IMR-90 (cell line): ENCODE measurements at regions not wholly inside any gene's neighbourhood (a gene's known extent, or its start where the extent isn't known, plus 50 kb on each side); places are given as distances from the start of the nearest gene placed in this dataset.
A peak's percentile ranks its signal among the peaks of the same experiment; 100 is the strongest.

Experiments
- ATAC-seq: fragments of 200-7000 bp; cut with Tn5 transposase; 2 replicates; pipeline ENCODE4 v1.9.1; 2020; ENCODE audit warnings: low read depth, mild to moderate bottlenecking, moderate library complexity
- BruUV-seq: library from RNA; stranded (reverse); fragments of 400-500 nt; replicated peaks from 2 replicates; lab custom pipeline; 2021; lab: Mats Ljungman, UMichigan
- CTCF ChIA-PET: fragments of 300-600 bp; formaldehyde crosslinking; extraction: SDS; loops from one replicate; lab custom pipeline; 2021; ENCODE audit warnings: antibody characterized with exemption; lab: Yijun Ruan, JAX
- POLR2A ChIA-PET: fragments of 300-600 bp; sonication (Branson Sonifier 250); formaldehyde crosslinking; loops from one replicate; lab custom pipeline; 2022; ENCODE audit warnings: antibody characterized with exemption; ENCODE audit not compliant: unreplicated experiment; lab: Charles Lee
- DNase-seq: peaks from one replicate; pipeline ENCODE4 v3.0.0; 2013
- H2AFZ ChIP-seq: replicated peaks from 2 replicates; pipeline ENCODE3; 2013; ENCODE audit warnings: low read length, mild to moderate bottlenecking; ENCODE audit not compliant: poor library complexity
- H2AK5ac ChIP-seq: 2 replicates; pipeline ENCODE4 v1.6.1; 2013; ENCODE audit warnings: low read depth, low read length, inconsistent platforms
- H2AK9ac ChIP-seq: replicated peaks from 2 replicates; pipeline ENCODE3; 2013; ENCODE audit warnings: mild to moderate bottlenecking, low read depth, low read length, moderate library complexity; ENCODE audit not compliant: poor library complexity
- H2BK120ac ChIP-seq: 2 replicates; pipeline ENCODE4 v1.6.1; 2013; ENCODE audit warnings: low read depth, low read length, inconsistent platforms
- H2BK15ac ChIP-seq: 3 replicates; pipeline ENCODE4 v1.6.1; 2013; ENCODE audit warnings: low read depth, low read length, inconsistent platforms
- H2BK20ac ChIP-seq: 2 replicates; pipeline ENCODE4 v1.6.1; 2013; ENCODE audit warnings: low read depth, mild to moderate bottlenecking, inconsistent platforms, low read length, moderate library complexity
- H2BK5ac ChIP-seq: 2 replicates; pipeline ENCODE4 v1.6.1; 2013; ENCODE audit warnings: mild to moderate bottlenecking, low read depth, low read length, inconsistent platforms; ENCODE audit not compliant: poor library complexity, severe bottlenecking
- H3K14ac ChIP-seq: replicated peaks from 2 replicates; pipeline ENCODE4 v1.6.1; 2013; ENCODE audit warnings: low read depth, low read length, inconsistent platforms
- H3K18ac ChIP-seq: 2 replicates; pipeline ENCODE4 v1.6.1; 2013; ENCODE audit warnings: low read depth, low read length, control low read depth
- H3K23ac ChIP-seq: 2 replicates; pipeline ENCODE4 v1.6.1; 2013; ENCODE audit warnings: low read depth, low read length, inconsistent platforms
- H3K27ac ChIP-seq: 2 replicates; pipeline ENCODE4 v1.5.1; 2013; ENCODE audit warnings: mild to moderate bottlenecking, control low read depth, low read length; ENCODE audit not compliant: insufficient read depth
- H3K27me3 ChIP-seq: 2 replicates; pipeline ENCODE4 v1.6.1; 2013; ENCODE audit warnings: low read length; ENCODE audit not compliant: control insufficient read depth, insufficient read depth
- H3K36me3 ChIP-seq: 2 replicates; pipeline ENCODE4 v1.6.1; 2013; ENCODE audit warnings: low read length, mixed read lengths; ENCODE audit not compliant: control insufficient read depth, insufficient read depth
- H3K4ac ChIP-seq: 2 replicates; pipeline ENCODE4 v1.6.1; 2013; ENCODE audit warnings: low read depth, low read length, inconsistent platforms
- H3K4me1 ChIP-seq: 2 replicates; pipeline ENCODE4 v1.6.1; 2013; ENCODE audit warnings: low read length, mixed read lengths; ENCODE audit not compliant: control insufficient read depth, insufficient read depth
- H3K4me2 ChIP-seq: 2 replicates; pipeline ENCODE4 v1.6.1; 2013; ENCODE audit warnings: low read depth, mild to moderate bottlenecking, control low read depth, low read length, moderate library complexity
- H3K4me3 ChIP-seq: 2 replicates; pipeline ENCODE4 v1.5.1; 2013; ENCODE audit warnings: low read depth, mild to moderate bottlenecking, control low read depth, low read length, moderate library complexity; ENCODE audit not compliant: insufficient read depth
- H3K56ac ChIP-seq: 2 replicates; pipeline ENCODE4 v1.6.1; 2013; ENCODE audit warnings: low read length, inconsistent platforms; ENCODE audit not compliant: insufficient read depth; ENCODE audit errors: extremely low read depth
- H3K79me1 ChIP-seq, 2 experiments: 2 replicates each; pipeline ENCODE4 v1.6.1; 2013; ENCODE audit warnings: low read length in 2 of 2, inconsistent platforms in 1 of 2, low read depth in 1 of 2
- H3K9ac ChIP-seq: 2 replicates; pipeline ENCODE4 v1.6.1; 2013; ENCODE audit warnings: low read depth, low read length, control low read depth
- H3K9me1 ChIP-seq: 2 replicates; pipeline ENCODE4 v1.6.1; 2013; ENCODE audit warnings: low read length, inconsistent platforms; ENCODE audit not compliant: insufficient read depth
- H3K9me3 ChIP-seq: 2 replicates; pipeline ENCODE4 v1.6.1; 2013; ENCODE audit warnings: low read length; ENCODE audit not compliant: control insufficient read depth, insufficient read depth
- H4K20me1 ChIP-seq: 2 replicates; pipeline ENCODE4 v1.6.1; 2013; ENCODE audit warnings: low read length, inconsistent platforms; ENCODE audit not compliant: insufficient read depth
- H4K5ac ChIP-seq: 2 replicates; pipeline ENCODE4 v1.6.1; 2013; ENCODE audit warnings: mild to moderate bottlenecking, low read depth, low read length, control low read depth
- H4K8ac ChIP-seq, 2 experiments: 2 replicates each; pipeline ENCODE4 v1.6.1; 2013; ENCODE audit warnings: low read depth in 2 of 2, low read length in 2 of 2, control low read depth in 1 of 2, inconsistent platforms in 1 of 2
- H4K91ac ChIP-seq: 2 replicates; pipeline ENCODE4 v1.6.1; 2013; ENCODE audit warnings: low read depth, low read length, inconsistent platforms; ENCODE audit not compliant: insufficient read depth
- BHLHE40 ChIP-seq: fragments of 150-350 bp; IDR thresholded peaks from 2 replicates; pipeline ENCODE4 v1.6.1; 2016; ENCODE audit warnings: mild to moderate bottlenecking, low read depth, low read length
- CEBPB ChIP-seq: IDR thresholded peaks from 2 replicates; pipeline ENCODE4 v1.6.1; 2012; ENCODE audit warnings: low read depth, low read length, improper control_type of control experiment
- FOS ChIP-seq: fragments of 150-350 bp; IDR thresholded peaks from 2 replicates; pipeline ENCODE4 v1.6.1; 2016; ENCODE audit warnings: low read depth, low read length
- MAFK ChIP-seq: IDR thresholded peaks from 2 replicates; pipeline ENCODE4 v1.6.1; 2012; ENCODE audit warnings: low read depth, low read length, improper control_type of control experiment
- MXI1 ChIP-seq: IDR thresholded peaks from 2 replicates; pipeline ENCODE4 v1.6.1; 2012; ENCODE audit warnings: low read depth, mild to moderate bottlenecking, low read length, moderate library complexity, borderline replicate concordance
- POLR2A ChIP-seq: IDR thresholded peaks from 2 replicates; pipeline ENCODE4 v1.6.1; 2012; ENCODE audit warnings: mild to moderate bottlenecking, low read depth, low read length
- RCOR1 ChIP-seq: IDR thresholded peaks from 2 replicates; pipeline ENCODE4 v1.6.1; 2012; ENCODE audit warnings: mild to moderate bottlenecking, low read length, improper control_type of control experiment; ENCODE audit not compliant: insufficient replicate concordance
- RFX5 ChIP-seq: IDR thresholded peaks from 2 replicates; pipeline ENCODE4 v1.8.0; 2012; ENCODE audit warnings: low read depth, mild to moderate bottlenecking, low read length, moderate library complexity
- WGBS, 2 experiments: methylation state at CpG; one replicate each; pipeline versions ENCODE4 v1.1.5 to v1.1.7; 2013; ENCODE audit warnings: missing lambda C conversion rate in 2 of 2; ENCODE audit not compliant: insufficient read length in 1 of 2; ENCODE audit errors: extremely low coverage in 2 of 2; 5-methylcytosine and 5-hydroxymethylcytosine counted together
- dilution Hi-C: fragments of 300-500 bp; cut with HindIII; formaldehyde crosslinking; loops from one replicate; pipeline ENCODE4 v1.14.3; 2018; ENCODE audit warnings: low sequenced_read_pairs; ENCODE audit not compliant: unreplicated experiment
- in situ Hi-C: fragments of 300-500 bp; cut with MboI; formaldehyde crosslinking; loops from 3 replicates; pipeline ENCODE4 v1.14.3; 2019; ENCODE audit warnings: low sequenced_read_pairs, inconsistent platforms, mixed read lengths
- intact Hi-C: fragments of 100-400 bp; cut with micrococcal nuclease; formaldehyde crosslinking; loops from 2 replicates; pipeline ENCODE4 v1.10.0; 2022
- TF ChIP-seq, protein P1 (sequence below): conservative IDR thresholded peaks from 2 replicates; pipeline ENCODE4 v1.5.1; 2012; ENCODE audit warnings: mild to moderate bottlenecking, low read depth, low read length, improper control_type of control experiment

- no CpG with 5 or more reads among the region's 1 CpG for WGBS, 2 experiments
- H3K23ac ChIP-seq = no peak overlapping the region
- H3K4me2 ChIP-seq = no peak overlapping the region
- H2AK5ac ChIP-seq = no peak overlapping the region
- H3K9me1 ChIP-seq = no peaks in the 10 kb centered on the region
- H3K79me1 ChIP-seq = no peaks in the 10 kb centered on the region
- H3K18ac ChIP-seq = no peak overlapping the region
- H3K9ac ChIP-seq = no peak overlapping the region
- no peak overlapping the region for H2BK15ac ChIP-seq
- H2AFZ ChIP-seq = no peak overlapping the region
- ATAC-seq = no peak
- H3K4me3 ChIP-seq = no peak overlapping the region
- no peak overlapping the region for H3K56ac ChIP-seq
- BruUV-seq = no TSS peak
- no peak overlapping the region for H4K8ac ChIP-seq
- H2BK120ac ChIP-seq = no peak overlapping the region
- no peak overlapping the region for H4K91ac ChIP-seq
- no peak overlapping the region for H3K27ac ChIP-seq
- no peak overlapping the region for H2BK5ac ChIP-seq
- H3K4ac ChIP-seq = no peak overlapping the region
- DNase-seq = no peak
- no peaks in the 10 kb centered on the region for H3K36me3 ChIP-seq
- ChIA-PET CTCF (interaction anchor here (0.7 kb wide), 1 partner anchor 1520 kb away, joined by 3 read pairs; no protein-coding TSS in a partner anchor), POLR2A (no interaction called here)
- in situ Hi-C loops = no loop called here
- dilution Hi-C loops = no loop called here
- no peak overlapping the region for H3K14ac ChIP-seq
- intact Hi-C loops = no loop called here
- H4K5ac ChIP-seq = no peak overlapping the region
- H4K20me1 ChIP-seq = no peaks in the 10 kb centered on the region
- no peak for TF ChIP-seq RFX5
- no peak for TF ChIP-seq MAFK
- TF ChIP-seq MXI1 = no peak
- no peak for TF ChIP-seq BHLHE40
- no peak for TF ChIP-seq POLR2A
- TF ChIP-seq FOS = no peak
- TF ChIP-seq RCOR1 = no peak
- TF ChIP-seq, protein P1, sequence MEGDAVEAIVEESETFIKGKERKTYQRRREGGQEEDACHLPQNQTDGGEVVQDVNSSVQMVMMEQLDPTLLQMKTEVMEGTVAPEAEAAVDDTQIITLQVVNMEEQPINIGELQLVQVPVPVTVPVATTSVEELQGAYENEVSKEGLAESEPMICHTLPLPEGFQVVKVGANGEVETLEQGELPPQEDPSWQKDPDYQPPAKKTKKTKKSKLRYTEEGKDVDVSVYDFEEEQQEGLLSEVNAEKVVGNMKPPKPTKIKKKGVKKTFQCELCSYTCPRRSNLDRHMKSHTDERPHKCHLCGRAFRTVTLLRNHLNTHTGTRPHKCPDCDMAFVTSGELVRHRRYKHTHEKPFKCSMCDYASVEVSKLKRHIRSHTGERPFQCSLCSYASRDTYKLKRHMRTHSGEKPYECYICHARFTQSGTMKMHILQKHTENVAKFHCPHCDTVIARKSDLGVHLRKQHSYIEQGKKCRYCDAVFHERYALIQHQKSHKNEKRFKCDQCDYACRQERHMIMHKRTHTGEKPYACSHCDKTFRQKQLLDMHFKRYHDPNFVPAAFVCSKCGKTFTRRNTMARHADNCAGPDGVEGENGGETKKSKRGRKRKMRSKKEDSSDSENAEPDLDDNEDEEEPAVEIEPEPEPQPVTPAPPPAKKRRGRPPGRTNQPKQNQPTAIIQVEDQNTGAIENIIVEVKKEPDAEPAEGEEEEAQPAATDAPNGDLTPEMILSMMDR = no peak
- peak; percentile 28; the same call in 1 of the 2 replicates for TF ChIP-seq CEBPB
- peaks cover 33% of the 10 kb centered on the region for H3K27me3 ChIP-seq
- H3K9me3 ChIP-seq = peaks cover 4% of the 10 kb centered on the region
- H2BK20ac ChIP-seq = no peak overlapping the region
- no peak overlapping the region for H2AK9ac ChIP-seq
- H3K4me1 ChIP-seq = no peaks in the 10 kb centered on the region
These were observed 256.2 kb upstream of the PARD3B start for GRCh38 chr2:204289066-204289465.
